ENCODE measurements at regions not wholly inside any gene's neighbourhood (a gene's known extent, or its start where the extent isn't known, plus 50 kb on each side); places are given as distances from the start of the nearest gene placed in this dataset.

GRCh38 chr6:121590438-121590837, 155.0 kb downstream of the GJA1 start:
- TF ChIP-seq TAF1 (IDR thresholded peaks at IDR 0.05; ENCODE audit: borderline replicate concordance, insufficient read depth, low read length) (no peak), SIN3A (IDR thresholded peaks at IDR 0.05; ENCODE audit: borderline replicate concordance, insufficient read depth, low read length) (no peak), REST (IDR thresholded peaks at IDR 0.05; ENCODE audit: insufficient read depth in 1 of 2, low read depth in 2 of 2, low read length in 2 of 2) (no peak), FOXP2 (optimal IDR thresholded peaks at IDR 0.05; ENCODE audit: borderline replicate concordance, extremely low read depth, extremely low read length, insufficient read depth) (no peak), POLR2AphosphoS5 (IDR thresholded peaks at IDR 0.05; ENCODE audit: low read depth, low read length) (no peak)

DNA sequence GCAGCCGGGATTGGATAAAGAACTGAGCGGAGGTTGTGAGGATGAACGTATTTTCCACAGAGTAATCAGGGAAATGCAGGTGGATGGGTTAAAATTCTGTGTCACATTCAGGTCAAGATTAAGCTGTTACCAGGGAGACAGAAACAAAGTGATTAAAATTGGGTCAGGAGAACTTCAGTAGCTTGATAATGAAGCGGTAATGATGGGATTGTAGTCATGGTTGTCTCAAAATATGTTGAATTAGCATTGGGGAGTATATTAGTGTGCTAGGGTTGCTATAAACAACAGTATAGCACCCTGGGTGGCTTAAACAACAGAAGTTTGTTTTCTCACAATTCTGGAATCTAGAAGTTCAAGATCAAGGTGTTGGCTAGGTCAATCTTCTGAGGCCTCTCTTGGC, 155.5 kb downstream of the GJA1 start:
- TF ChIP-seq TAF1 (IDR thresholded peaks at IDR 0.05; ENCODE audit: borderline replicate concordance, insufficient read depth, low read length) (no peak), REST (IDR thresholded peaks at IDR 0.05; ENCODE audit: insufficient read depth in 1 of 2, low read depth in 2 of 2, low read length in 2 of 2) (no peak), FOXP2 (optimal IDR thresholded peaks at IDR 0.05; ENCODE audit: borderline replicate concordance, extremely low read depth, extremely low read length, insufficient read depth) (no peak), SIN3A (IDR thresholded peaks at IDR 0.05; ENCODE audit: borderline replicate concordance, insufficient read depth, low read length) (no peak), POLR2AphosphoS5 (IDR thresholded peaks at IDR 0.05; ENCODE audit: low read depth, low read length) (no peak)

- TF ChIP-seq REST (IDR thresholded peaks at IDR 0.05; ENCODE audit: insufficient read depth in 1 of 2, low read depth in 2 of 2, low read length in 2 of 2) (no peak), SIN3A (IDR thresholded peaks at IDR 0.05; ENCODE audit: borderline replicate concordance, insufficient read depth, low read length) (no peak), TAF1 (IDR thresholded peaks at IDR 0.05; ENCODE audit: borderline replicate concordance, insufficient read depth, low read length) (no peak), POLR2AphosphoS5 (IDR thresholded peaks at IDR 0.05; ENCODE audit: low read depth, low read length) (no peak), FOXP2 (optimal IDR thresholded peaks at IDR 0.05; ENCODE audit: borderline replicate concordance, extremely low read depth, extremely low read length, insufficient read depth) (no peak)
These were observed 157.0 kb downstream of the GJA1 start for GRCh38 chr6:121592261-121592935.

- TF ChIP-seq POLR2AphosphoS5 (IDR thresholded peaks at IDR 0.05; ENCODE audit: low read depth, low read length) (no peak), FOXP2 (optimal IDR thresholded peaks at IDR 0.05; ENCODE audit: borderline replicate concordance, extremely low read depth, extremely low read length, insufficient read depth) (no peak), TAF1 (IDR thresholded peaks at IDR 0.05; ENCODE audit: borderline replicate concordance, insufficient read depth, low read length) (no peak), REST (IDR thresholded peaks at IDR 0.05; ENCODE audit: insufficient read depth in 1 of 2, low read depth in 2 of 2, low read length in 2 of 2) (no peak), SIN3A (IDR thresholded peaks at IDR 0.05; ENCODE audit: borderline replicate concordance, insufficient read depth, low read length) (no peak)
These were observed 157.7 kb downstream of the GJA1 start for GRCh38 chr6:121593011-121593641.

Measured in PFSK-1 (cell line).